ENCODE measurements at regions not wholly inside any gene's neighbourhood (a gene's known extent, or its start where the extent isn't known, plus 50 kb on each side); places are given as distances from the start of the nearest gene placed in this dataset.

GRCh38 chr12:131628023-131628740 is 82.7 kb upstream of the SFSWAP start:
- TF ChIP-seq, protein P1, sequence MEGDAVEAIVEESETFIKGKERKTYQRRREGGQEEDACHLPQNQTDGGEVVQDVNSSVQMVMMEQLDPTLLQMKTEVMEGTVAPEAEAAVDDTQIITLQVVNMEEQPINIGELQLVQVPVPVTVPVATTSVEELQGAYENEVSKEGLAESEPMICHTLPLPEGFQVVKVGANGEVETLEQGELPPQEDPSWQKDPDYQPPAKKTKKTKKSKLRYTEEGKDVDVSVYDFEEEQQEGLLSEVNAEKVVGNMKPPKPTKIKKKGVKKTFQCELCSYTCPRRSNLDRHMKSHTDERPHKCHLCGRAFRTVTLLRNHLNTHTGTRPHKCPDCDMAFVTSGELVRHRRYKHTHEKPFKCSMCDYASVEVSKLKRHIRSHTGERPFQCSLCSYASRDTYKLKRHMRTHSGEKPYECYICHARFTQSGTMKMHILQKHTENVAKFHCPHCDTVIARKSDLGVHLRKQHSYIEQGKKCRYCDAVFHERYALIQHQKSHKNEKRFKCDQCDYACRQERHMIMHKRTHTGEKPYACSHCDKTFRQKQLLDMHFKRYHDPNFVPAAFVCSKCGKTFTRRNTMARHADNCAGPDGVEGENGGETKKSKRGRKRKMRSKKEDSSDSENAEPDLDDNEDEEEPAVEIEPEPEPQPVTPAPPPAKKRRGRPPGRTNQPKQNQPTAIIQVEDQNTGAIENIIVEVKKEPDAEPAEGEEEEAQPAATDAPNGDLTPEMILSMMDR (IDR thresholded peaks at IDR 0.05; ENCODE audit: low read length), result no peak
- TF ChIP-seq EZH2 (IDR thresholded peaks at IDR 0.05; ENCODE audit: borderline replicate concordance, low read length), result no peak

Measured in OCI-LY1 (cell line).